OCI-LY7 (cell line): ENCODE measurements at regions not wholly inside any gene's neighbourhood (a gene's known extent, or its start where the extent isn't known, plus 50 kb on each side); places are given as distances from the start of the nearest gene placed in this dataset.

ENCODE experiments used
- BruUV-seq: library from RNA; stranded (reverse); fragments of 400-500 nt; replicated peaks from 2 replicates; lab custom pipeline; 2021; lab: Mats Ljungman, UMichigan
- CTCF ChIA-PET: fragments of 300-600 bp; sonication (Branson Sonifier 250); formaldehyde crosslinking; loops from one replicate; lab custom pipeline; 2022; ENCODE audit warnings: antibody characterized with exemption; ENCODE audit not compliant: unreplicated experiment; lab: Charles Lee
- POLR2A ChIA-PET: fragments of 300-600 bp; sonication (Branson Sonifier 250); formaldehyde crosslinking; loops from one replicate; lab custom pipeline; 2022; ENCODE audit warnings: antibody characterized with exemption; lab: Charles Lee
- DNase-seq: peaks from one replicate; pipeline ENCODE4 v3.0.0-alpha.2; 2015; ENCODE audit warnings: low spot score
- H2AFZ ChIP-seq: fragments of 200-600 bp; sonication (generic), shearing (Covaris generic); 2 replicates; pipeline ENCODE4 v1.6.1; 2014; ENCODE audit warnings: mild to moderate bottlenecking, antibody characterized with exemption, low read length, moderate library complexity
- H3K27ac ChIP-seq: fragments of 200-600 bp; sonication (generic); 2 replicates; pipeline ENCODE4 v1.5.1; 2014; ENCODE audit warnings: mixed run types, low read depth, mild to moderate bottlenecking, moderate library complexity, low read length, inconsistent platforms; ENCODE audit not compliant: poor library complexity, severe bottlenecking
- H3K36me3 ChIP-seq: fragments of 200-600 bp; sonication (generic); 2 replicates; pipeline ENCODE4 v1.6.1; 2014; ENCODE audit warnings: mild to moderate bottlenecking, antibody characterized with exemption, low read length, moderate library complexity, mixed read lengths; ENCODE audit not compliant: insufficient read depth
- H3K4me1 ChIP-seq: fragments of 200-600 bp; sonication (generic); 2 replicates; pipeline ENCODE4 v1.5.1; 2014; ENCODE audit warnings: mild to moderate bottlenecking, low read length; ENCODE audit not compliant: insufficient read depth, poor library complexity, severe bottlenecking
- H3K4me2 ChIP-seq: fragments of 200-600 bp; sonication (generic); 2 replicates; pipeline ENCODE4 v1.6.1; 2014; ENCODE audit warnings: mild to moderate bottlenecking, low read length
- H3K4me3 ChIP-seq: fragments of 200-600 bp; sonication (generic); 2 replicates; pipeline ENCODE4 v1.5.1; 2014; ENCODE audit warnings: mild to moderate bottlenecking, low read depth, low read length; ENCODE audit not compliant: poor library complexity, severe bottlenecking
- H3K79me2 ChIP-seq: fragments of 200-600 bp; sonication (generic); 2 replicates; pipeline ENCODE4 v1.6.1; 2016; ENCODE audit warnings: low read depth, mild to moderate bottlenecking, low read length, moderate library complexity, mixed read lengths; ENCODE audit not compliant: insufficient read depth
- H3K9me2 ChIP-seq: fragments of 200-600 bp; sonication (generic); 2 replicates; pipeline ENCODE4 v1.6.1; 2016; ENCODE audit warnings: mild to moderate bottlenecking, low read length, mixed read lengths; ENCODE audit not compliant: insufficient read depth
- H3K9me3 ChIP-seq: fragments of 200-600 bp; sonication (generic); 2 replicates; pipeline ENCODE4 v1.6.1; 2014; ENCODE audit warnings: mild to moderate bottlenecking, mixed run types, low read length, mixed read lengths
- H4K20me1 ChIP-seq: fragments of 200-600 bp; sonication (generic); 2 replicates; pipeline ENCODE4 v1.6.1; 2014; ENCODE audit warnings: mild to moderate bottlenecking, antibody characterized with exemption, low read length, moderate library complexity, mixed read lengths; ENCODE audit not compliant: insufficient read depth
- CTCF ChIP-seq: fragments of 200-600 bp; sonication (generic); conservative IDR thresholded peaks from 2 replicates; pipeline ENCODE4 v1.5.1; 2014; ENCODE audit warnings: mild to moderate bottlenecking, antibody characterized with exemption, low read length, moderate library complexity, mixed read lengths
- EZH2phosphoT487 ChIP-seq: fragments of 200-600 bp; sonication (generic); IDR thresholded peaks from 2 replicates; pipeline ENCODE4 v1.6.1; 2018; ENCODE audit warnings: low read depth, borderline replicate concordance, mild to moderate bottlenecking, mixed run types, antibody characterized with exemption, low read length, moderate library complexity, mixed read lengths
- intact Hi-C: fragments of 100-400 bp; cut with micrococcal nuclease; formaldehyde crosslinking; loops from one replicate; pipeline ENCODE4 v1.10.0; 2022; ENCODE audit not compliant: unreplicated experiment

GRCh38 chr5:61991866-61992265, 314.1 kb upstream of the KIF2A start:
- H3K9me2 ChIP-seq: no peaks in the 10 kb centered on the region

GRCh38 chr5:61993295-61993927, 312.6 kb upstream of the KIF2A start:
- no peaks in the 10 kb centered on the region for H3K4me1 ChIP-seq
- BruUV-seq: no TSS peak
- intact Hi-C loops: no loop called here

More at GRCh38 chr5:61991866-61992265, 314.1 kb upstream of the KIF2A start:
- intact Hi-C loops: no loop called here
- ChIA-PET CTCF (no interaction called here), POLR2A (no interaction called here)
- Histone ChIP-seq H3K27ac (no peak overlapping the region), H3K36me3 (no peaks in the 10 kb centered on the region), H3K4me2 (no peak overlapping the region), H3K9me3 (no peaks in the 10 kb centered on the region), H4K20me1 (no peaks in the 10 kb centered on the region), H3K79me2 (no peaks in the 10 kb centered on the region), H2AFZ (no peak overlapping the region), H3K4me3 (no peak overlapping the region), H3K4me1 (no peaks in the 10 kb centered on the region)
- no peak for TF ChIP-seq EZH2phosphoT487
- DNase-seq: no peak
- no TSS peak for BruUV-seq

GRCh38 chr5:61994171-61994570, 311.8 kb upstream of the KIF2A start:
- CTCF ChIA-PET: no interaction called here
- Histone ChIP-seq H4K20me1 (no peaks in the 10 kb centered on the region), H2AFZ (no peak overlapping the region), H3K4me3 (no peak overlapping the region), H3K4me1 (no peaks in the 10 kb centered on the region), H3K9me2 (no peaks in the 10 kb centered on the region), H3K4me2 (no peak overlapping the region), H3K79me2 (no peaks in the 10 kb centered on the region), H3K27ac (no peak overlapping the region), H3K36me3 (no peaks in the 10 kb centered on the region), H3K9me3 (no peaks in the 10 kb centered on the region)
- intact Hi-C loops: no loop called here
- BruUV-seq: no TSS peak
- TF ChIP-seq CTCF (no peak), EZH2phosphoT487 (no peak)
- POLR2A ChIA-PET: no interaction called here
- no peak for DNase-seq

More at GRCh38 chr5:61993295-61993927, 312.6 kb upstream of the KIF2A start:
- no peak for DNase-seq
- no peak overlapping the region for H3K27ac ChIP-seq
- ChIA-PET POLR2A (no interaction called here), CTCF (no interaction called here)
- H3K9me2 ChIP-seq: no peaks in the 10 kb centered on the region
- TF ChIP-seq EZH2phosphoT487: no peak
- no peak for TF ChIP-seq CTCF
- no peaks in the 10 kb centered on the region for H4K20me1 ChIP-seq
- H3K4me3 ChIP-seq: no peak overlapping the region
- no peaks in the 10 kb centered on the region for H3K9me3 ChIP-seq
- no peak overlapping the region for H3K4me2 ChIP-seq
- no peak overlapping the region for H2AFZ ChIP-seq
- H3K36me3 ChIP-seq: no peaks in the 10 kb centered on the region
- no peaks in the 10 kb centered on the region for H3K79me2 ChIP-seq
